Suprapubic skin (tissue), 4 donors: ENCODE measurements at regions not wholly inside any gene's neighbourhood (a gene's known extent, or its start where the extent isn't known, plus 50 kb on each side); places are given as distances from the start of the nearest gene placed in this dataset.

ENCODE experiments used
- EP300 ChIP-seq: sonication (generic); formaldehyde crosslinking; IDR thresholded peaks from one replicate; pipeline ENCODE4 v1.6.1; 2017; ENCODE audit warnings: antibody characterized with exemption
- POLR2A ChIP-seq, 2 donors: fragments of 450-650 bp; IDR thresholded peaks; one replicate each; pipeline ENCODE4 v1.6.1; 2017; ENCODE audit warnings: antibody characterized with exemption in 2 of 2, mild to moderate bottlenecking in 2 of 2, moderate library complexity in 2 of 2
- POLR2AphosphoS5 ChIP-seq, 3 donors: sonication (generic); formaldehyde crosslinking; IDR thresholded peaks; one replicate each; pipeline ENCODE4 v1.6.1; 2017; ENCODE audit warnings: antibody characterized with exemption in 3 of 3
- TF ChIP-seq, protein P1 (sequence below), 2 donors: fragments of 200-600 bp in 1 of 2; fragments of 450-650 bp in 1 of 2; sonication (generic) in 1 of 2; IDR thresholded peaks; one replicate each; pipeline ENCODE4 v1.5.1; 2016 to 2019; ENCODE audit warnings: antibody characterized with exemption in 2 of 2, mild to moderate bottlenecking in 1 of 2, moderate library complexity in 1 of 2

DNA sequence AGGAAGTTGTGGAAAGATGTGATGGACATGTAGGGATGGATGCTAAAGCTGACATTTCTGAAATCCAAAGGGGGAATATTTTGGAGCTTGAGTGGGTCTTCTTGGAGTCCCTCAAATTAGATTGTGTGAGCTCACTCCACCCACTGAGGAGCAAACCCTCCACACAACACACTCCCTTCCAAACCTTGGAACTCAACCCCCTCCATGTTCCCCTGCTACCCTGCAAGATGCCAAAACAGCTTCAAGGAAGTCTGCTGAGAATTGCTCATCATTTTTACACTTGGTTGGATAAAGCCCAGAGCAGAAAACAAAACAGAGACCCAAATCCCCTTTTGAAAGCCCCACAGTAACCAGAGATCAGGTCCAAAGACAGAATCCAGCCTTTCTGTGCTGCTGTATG is 103.3 kb upstream of the ERCC4 start:
- TF ChIP-seq, protein P1, sequence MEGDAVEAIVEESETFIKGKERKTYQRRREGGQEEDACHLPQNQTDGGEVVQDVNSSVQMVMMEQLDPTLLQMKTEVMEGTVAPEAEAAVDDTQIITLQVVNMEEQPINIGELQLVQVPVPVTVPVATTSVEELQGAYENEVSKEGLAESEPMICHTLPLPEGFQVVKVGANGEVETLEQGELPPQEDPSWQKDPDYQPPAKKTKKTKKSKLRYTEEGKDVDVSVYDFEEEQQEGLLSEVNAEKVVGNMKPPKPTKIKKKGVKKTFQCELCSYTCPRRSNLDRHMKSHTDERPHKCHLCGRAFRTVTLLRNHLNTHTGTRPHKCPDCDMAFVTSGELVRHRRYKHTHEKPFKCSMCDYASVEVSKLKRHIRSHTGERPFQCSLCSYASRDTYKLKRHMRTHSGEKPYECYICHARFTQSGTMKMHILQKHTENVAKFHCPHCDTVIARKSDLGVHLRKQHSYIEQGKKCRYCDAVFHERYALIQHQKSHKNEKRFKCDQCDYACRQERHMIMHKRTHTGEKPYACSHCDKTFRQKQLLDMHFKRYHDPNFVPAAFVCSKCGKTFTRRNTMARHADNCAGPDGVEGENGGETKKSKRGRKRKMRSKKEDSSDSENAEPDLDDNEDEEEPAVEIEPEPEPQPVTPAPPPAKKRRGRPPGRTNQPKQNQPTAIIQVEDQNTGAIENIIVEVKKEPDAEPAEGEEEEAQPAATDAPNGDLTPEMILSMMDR (IDR thresholded peaks at IDR 0.05), result no peak
- TF ChIP-seq EP300 (no peak), POLR2A (IDR thresholded peaks at IDR 0.05) (no peak), POLR2AphosphoS5 (IDR thresholded peaks at IDR 0.05) (no peak)
